ENCODE measurements at regions not wholly inside any gene's neighbourhood (a gene's known extent, or its start where the extent isn't known, plus 50 kb on each side); places are given as distances from the start of the nearest gene placed in this dataset.

GRCh38 chr3:56987238-56987895, 73.1 kb upstream of the SPATA12 start:
- TF ChIP-seq CTCF (IDR thresholded peaks at IDR 0.05; ENCODE audit: low read length) (peak; percentile 25), EZH2phosphoT487 (IDR thresholded peaks at IDR 0.05; ENCODE audit: low read length) (no peak), EZH2 (optimal IDR thresholded peaks at IDR 0.05; ENCODE audit: low read depth, low read length) (no peak)
- H3K9me3 ChIP-seq (replicated peaks; ENCODE audit: insufficient read depth, low read length): no peaks in the 10 kb centered on the region
- no peaks in the 10 kb centered on the region for H3K36me3 ChIP-seq (replicated peaks; ENCODE audit: insufficient read depth, low read length)
- no peaks in the 10 kb centered on the region for H3K9me2 ChIP-seq (replicated peaks; ENCODE audit: insufficient read depth, low read length)
- H2AFZ ChIP-seq (ENCODE audit: low read length): no peak overlapping the region
- no peaks in the 10 kb centered on the region for H3K4me1 ChIP-seq (ENCODE audit: low read length)
- no peak overlapping the region for H3K4me3 ChIP-seq (ENCODE audit: low read length)
- H4K20me1 ChIP-seq (ENCODE audit: insufficient read depth, low read length): no peaks in the 10 kb centered on the region
- H3K27me3 ChIP-seq (replicated peaks; ENCODE audit: insufficient read depth, low read length): no peaks in the 10 kb centered on the region
- H3K79me2 ChIP-seq (ENCODE audit: low read length): no peaks in the 10 kb centered on the region
- H3F3A ChIP-seq (ENCODE audit: insufficient read depth, low read length): no peaks in the 10 kb centered on the region
- no peak overlapping the region for H3K4me2 ChIP-seq (ENCODE audit: low read depth, low read length)
- H3K27ac ChIP-seq (ENCODE audit: low read length): no peak overlapping the region
- no peak for DNase-seq
- no peak overlapping the region for H3K9ac ChIP-seq (ENCODE audit: low read length)

- no peak overlapping the region for H3K27ac ChIP-seq (ENCODE audit: low read length)
- H2AFZ ChIP-seq (ENCODE audit: low read length): no peak overlapping the region
- TF ChIP-seq EZH2 (optimal IDR thresholded peaks at IDR 0.05; ENCODE audit: low read depth, low read length) (no peak), CTCF (IDR thresholded peaks at IDR 0.05; ENCODE audit: low read length) (no peak), EZH2phosphoT487 (IDR thresholded peaks at IDR 0.05; ENCODE audit: low read length) (no peak)
- H4K20me1 ChIP-seq (ENCODE audit: insufficient read depth, low read length): no peaks in the 10 kb centered on the region
- H3K79me2 ChIP-seq (ENCODE audit: low read length): no peaks in the 10 kb centered on the region
- H3K9me3 ChIP-seq (replicated peaks; ENCODE audit: insufficient read depth, low read length): no peaks in the 10 kb centered on the region
- H3F3A ChIP-seq (ENCODE audit: insufficient read depth, low read length): no peaks in the 10 kb centered on the region
- H3K9ac ChIP-seq (ENCODE audit: low read length): no peak overlapping the region
- no peaks in the 10 kb centered on the region for H3K9me2 ChIP-seq (replicated peaks; ENCODE audit: insufficient read depth, low read length)
- no peaks in the 10 kb centered on the region for H3K27me3 ChIP-seq (replicated peaks; ENCODE audit: insufficient read depth, low read length)
- H3K4me2 ChIP-seq (ENCODE audit: low read depth, low read length): no peak overlapping the region
- H3K4me1 ChIP-seq (ENCODE audit: low read length): no peaks in the 10 kb centered on the region
- no peak overlapping the region for H3K4me3 ChIP-seq (ENCODE audit: low read length)
- no peak for DNase-seq
- no peaks in the 10 kb centered on the region for H3K36me3 ChIP-seq (replicated peaks; ENCODE audit: insufficient read depth, low read length)
These were observed 74.1 kb upstream of the SPATA12 start for GRCh38 chr3:56986347-56986746.

- H3K4me3 ChIP-seq (ENCODE audit: low read length): no peak overlapping the region
- no peaks in the 10 kb centered on the region for H3K79me2 ChIP-seq (ENCODE audit: low read length)
- no peaks in the 10 kb centered on the region for H3K9me2 ChIP-seq (replicated peaks; ENCODE audit: insufficient read depth, low read length)
- H3K36me3 ChIP-seq (replicated peaks; ENCODE audit: insufficient read depth, low read length): no peaks in the 10 kb centered on the region
- H3K4me1 ChIP-seq (ENCODE audit: low read length): no peaks in the 10 kb centered on the region
- no peak overlapping the region for H3K27ac ChIP-seq (ENCODE audit: low read length)
- no peak overlapping the region for H2AFZ ChIP-seq (ENCODE audit: low read length)
- no peaks in the 10 kb centered on the region for H3K9me3 ChIP-seq (replicated peaks; ENCODE audit: insufficient read depth, low read length)
- no peaks in the 10 kb centered on the region for H3F3A ChIP-seq (ENCODE audit: insufficient read depth, low read length)
- H3K27me3 ChIP-seq (replicated peaks; ENCODE audit: insufficient read depth, low read length): no peaks in the 10 kb centered on the region
- H3K9ac ChIP-seq (ENCODE audit: low read length): no peak overlapping the region
- DNase-seq: no peak
- TF ChIP-seq EZH2phosphoT487 (IDR thresholded peaks at IDR 0.05; ENCODE audit: low read length) (no peak), EZH2 (optimal IDR thresholded peaks at IDR 0.05; ENCODE audit: low read depth, low read length) (no peak), CTCF (IDR thresholded peaks at IDR 0.05; ENCODE audit: low read length) (no peak)
- H3K4me2 ChIP-seq (ENCODE audit: low read depth, low read length): no peak overlapping the region
- H4K20me1 ChIP-seq (ENCODE audit: insufficient read depth, low read length): no peaks in the 10 kb centered on the region
These were observed 74.6 kb upstream of the SPATA12 start for GRCh38 chr3:56985878-56986277.

Measured in MM.1S (cell line).